ENCODE measurements at regions not wholly inside any gene's neighbourhood (a gene's known extent, or its start where the extent isn't known, plus 50 kb on each side); places are given as distances from the start of the nearest gene placed in this dataset.

- TF ChIP-seq POLR2A (IDR thresholded peaks at IDR 0.05), result no peak
- TF ChIP-seq CTCF (IDR thresholded peaks at IDR 0.05), result no peak
- no peak for TF ChIP-seq POLR2AphosphoS5 (IDR thresholded peaks at IDR 0.05)
- no peak for TF ChIP-seq EP300 (IDR thresholded peaks at IDR 0.05)
Measured at GRCh38 chrX:114267142-114267541, 316.7 kb upstream of the HTR2C start.

All from gastroesophageal sphincter (tissue), 3 donors.